Endothelial cell of hepatic sinusoid (primary cell): ENCODE measurements at regions not wholly inside any gene's neighbourhood (a gene's known extent, or its start where the extent isn't known, plus 50 kb on each side); places are given as distances from the start of the nearest gene placed in this dataset.
"Not testable (repeated sequence)": the region's sequence is repeated elsewhere in the genome, so short reads cannot be mapped to it uniquely, and the experiment has no call there.

Source experiments
- in situ Hi-C: cut with HindIII; loops from 2 replicates; pipeline ENCODE4 v1.10.0; 2017; ENCODE audit warnings: low sequenced_read_pairs

- in situ Hi-C loops: not testable (repeated sequence)
Observed at GRCh38 chr4:130037866-130038265, 941.9 kb downstream of the C4orf33 start.

- in situ Hi-C loops: not testable (repeated sequence)
Observed at GRCh38 chr4:130038540-130038939, 942.6 kb downstream of the C4orf33 start.

- in situ Hi-C loops: no loop called here
Observed at GRCh38 chr4:130043732-130044160, 947.8 kb downstream of the C4orf33 start.

- in situ Hi-C loops: no loop called here
Observed at GRCh38 chr4:130044788-130045531, 949.0 kb downstream of the C4orf33 start.

- in situ Hi-C loops: no loop called here
Observed at GRCh38 chr4:130053723-130054122, 957.8 kb downstream of the C4orf33 start.

GRCh38 chr4:130054908-130055307 lies 959.0 kb downstream of the C4orf33 start:
- in situ Hi-C loops: no loop called here

GRCh38 chr4:130056286-130056685 lies 960.3 kb downstream of the C4orf33 start:
- in situ Hi-C loops: no loop called here

- in situ Hi-C loops: no loop called here
Observed at GRCh38 chr4:130064471-130064870, 968.5 kb downstream of the C4orf33 start.

- in situ Hi-C loops: no loop called here
Observed at GRCh38 chr4:130067419-130067818, 971.5 kb downstream of the C4orf33 start.

GRCh38 chr4:130068072-130068471 lies 972.1 kb downstream of the C4orf33 start:
- in situ Hi-C loops: no loop called here

- in situ Hi-C loops: no loop called here
Observed at GRCh38 chr4:130071746-130072145, 975.8 kb downstream of the C4orf33 start.

GRCh38 chr4:130073145-130073790 lies 977.3 kb downstream of the C4orf33 start:
- in situ Hi-C loops: no loop called here

- in situ Hi-C loops: no loop called here
Observed at GRCh38 chr4:130074096-130074495, 978.1 kb downstream of the C4orf33 start.

- in situ Hi-C loops: no loop called here
Observed at GRCh38 chr4:130077275-130077674, 981.3 kb downstream of the C4orf33 start.

GRCh38 chr4:130079027-130079426 lies 983.1 kb downstream of the C4orf33 start:
- in situ Hi-C loops: not testable (repeated sequence)

GRCh38 chr4:130080872-130081451 lies 985.0 kb downstream of the C4orf33 start:
- in situ Hi-C loops: no loop called here

GRCh38 chr4:130090427-130090826 lies 994.5 kb downstream of the C4orf33 start:
- in situ Hi-C loops: no loop called here

GRCh38 chr4:130092187-130093015 lies 996.4 kb downstream of the C4orf33 start:
- in situ Hi-C loops: no loop called here

- in situ Hi-C loops: no loop called here
Observed at GRCh38 chr4:130099105-130099504, 1003.2 kb downstream of the C4orf33 start.

GRCh38 chr4:130110189-130110588 lies 1014.2 kb downstream of the C4orf33 start:
- in situ Hi-C loops: no loop called here

GRCh38 chr4:130110770-130111169 lies 1014.8 kb downstream of the C4orf33 start:
- in situ Hi-C loops: no loop called here
